ENCODE measurements at regions not wholly inside any gene's neighbourhood (a gene's known extent, or its start where the extent isn't known, plus 50 kb on each side); places are given as distances from the start of the nearest gene placed in this dataset.

DNA sequence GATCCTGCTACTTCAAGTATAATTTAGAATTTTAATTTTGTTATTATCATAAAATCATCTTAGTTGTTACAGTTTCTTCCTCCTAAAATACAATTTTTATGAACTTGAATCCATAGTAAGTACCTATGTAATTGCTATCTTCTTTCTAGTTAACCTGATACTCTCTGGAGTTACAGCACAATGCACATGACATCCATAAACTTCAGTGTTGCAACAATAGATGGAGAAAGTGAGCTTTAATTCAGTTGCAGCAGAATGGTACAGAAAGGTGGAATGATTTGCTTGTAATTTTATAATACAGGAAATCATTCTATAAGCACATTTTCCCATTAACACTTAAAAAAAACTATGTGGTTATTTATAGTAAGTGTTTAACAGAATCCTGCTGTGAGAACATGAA, 372.0 kb downstream of the CDH9 start:
- H3K27ac Mint-ChIP-seq (ENCODE audit: unreplicated experiment): no peak overlapping the region
- no peaks in the 10 kb centered on the region for H3K9me3 Mint-ChIP-seq (ENCODE audit: low read depth)
- TF ChIP-seq, protein P1, sequence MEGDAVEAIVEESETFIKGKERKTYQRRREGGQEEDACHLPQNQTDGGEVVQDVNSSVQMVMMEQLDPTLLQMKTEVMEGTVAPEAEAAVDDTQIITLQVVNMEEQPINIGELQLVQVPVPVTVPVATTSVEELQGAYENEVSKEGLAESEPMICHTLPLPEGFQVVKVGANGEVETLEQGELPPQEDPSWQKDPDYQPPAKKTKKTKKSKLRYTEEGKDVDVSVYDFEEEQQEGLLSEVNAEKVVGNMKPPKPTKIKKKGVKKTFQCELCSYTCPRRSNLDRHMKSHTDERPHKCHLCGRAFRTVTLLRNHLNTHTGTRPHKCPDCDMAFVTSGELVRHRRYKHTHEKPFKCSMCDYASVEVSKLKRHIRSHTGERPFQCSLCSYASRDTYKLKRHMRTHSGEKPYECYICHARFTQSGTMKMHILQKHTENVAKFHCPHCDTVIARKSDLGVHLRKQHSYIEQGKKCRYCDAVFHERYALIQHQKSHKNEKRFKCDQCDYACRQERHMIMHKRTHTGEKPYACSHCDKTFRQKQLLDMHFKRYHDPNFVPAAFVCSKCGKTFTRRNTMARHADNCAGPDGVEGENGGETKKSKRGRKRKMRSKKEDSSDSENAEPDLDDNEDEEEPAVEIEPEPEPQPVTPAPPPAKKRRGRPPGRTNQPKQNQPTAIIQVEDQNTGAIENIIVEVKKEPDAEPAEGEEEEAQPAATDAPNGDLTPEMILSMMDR (IDR thresholded peaks at IDR 0.05): no peak
- no peak for DNase-seq (ENCODE audit: low spot score)
- H3K4me1 Mint-ChIP-seq (ENCODE audit: low read depth): no peaks in the 10 kb centered on the region
- peaks cover 2% of the 10 kb centered on the region for H3K27me3 Mint-ChIP-seq (ENCODE audit: low read depth)
- no peak overlapping the region for H3K4me3 Mint-ChIP-seq (ENCODE audit: unreplicated experiment)
- H3K36me3 Mint-ChIP-seq (ENCODE audit: low read depth): no peaks in the 10 kb centered on the region

DNA sequence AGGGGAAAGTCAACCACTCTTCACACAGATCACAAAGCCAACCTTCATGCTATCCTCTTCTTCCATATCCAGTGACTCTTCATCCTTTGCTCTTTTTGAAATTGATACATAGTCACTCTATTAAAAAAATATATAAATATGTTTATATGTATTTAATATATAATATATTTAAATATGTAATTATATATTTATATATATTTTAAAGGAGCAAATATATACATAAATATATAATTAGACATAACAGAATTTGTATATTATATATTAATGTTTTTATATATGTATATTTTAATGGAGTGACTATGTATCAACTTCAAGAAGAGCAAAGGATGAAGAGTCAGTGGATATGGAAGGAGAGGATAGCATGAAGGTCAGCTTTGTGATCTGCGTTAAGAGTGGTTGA, 374.9 kb downstream of the CDH9 start:
- TF ChIP-seq, protein P1 (IDR thresholded peaks at IDR 0.05): no peak
- H3K4me1 Mint-ChIP-seq (ENCODE audit: low read depth): no peaks in the 10 kb centered on the region
- no peak overlapping the region for H3K4me3 Mint-ChIP-seq (ENCODE audit: unreplicated experiment)
- H3K36me3 Mint-ChIP-seq (ENCODE audit: low read depth): no peaks in the 10 kb centered on the region
- peaks cover 6% of the 10 kb centered on the region for H3K9me3 Mint-ChIP-seq (ENCODE audit: low read depth)
- no peak for DNase-seq (ENCODE audit: low spot score)
- H3K27me3 Mint-ChIP-seq (ENCODE audit: low read depth): peaks cover 2% of the 10 kb centered on the region
- no peak overlapping the region for H3K27ac Mint-ChIP-seq (ENCODE audit: unreplicated experiment)

DNA sequence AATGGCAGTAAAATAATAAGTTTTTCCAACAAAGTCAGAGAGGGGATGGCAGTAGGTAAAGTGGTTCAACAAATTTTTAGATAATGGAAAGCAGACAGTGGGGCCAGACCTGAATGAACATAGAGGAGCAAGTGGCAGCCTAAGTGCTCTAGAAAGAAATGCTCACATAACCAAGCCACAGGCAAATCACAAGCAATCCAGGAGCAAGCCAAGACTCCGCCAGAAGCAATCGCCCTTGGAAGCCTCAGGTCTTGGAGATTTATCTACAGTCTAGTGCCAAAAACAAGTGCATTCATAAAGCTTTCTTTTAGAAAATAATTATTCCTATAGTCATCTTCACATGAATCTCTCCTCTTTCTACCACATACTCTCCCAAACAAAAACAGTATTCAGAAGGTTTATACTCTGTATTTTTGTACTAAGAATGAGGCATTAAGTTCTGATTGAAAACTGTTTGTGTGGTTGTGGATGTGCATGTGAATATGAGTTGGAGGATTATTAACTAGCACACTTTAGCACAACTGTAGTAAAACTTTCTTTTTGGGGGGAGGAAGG, 375.5 kb downstream of the CDH9 start:
- Mint-ChIP-seq H3K27ac (ENCODE audit: unreplicated experiment) (no peak overlapping the region), H3K4me3 (ENCODE audit: unreplicated experiment) (no peak overlapping the region), H3K9me3 (ENCODE audit: low read depth) (peaks cover 10% of the 10 kb centered on the region), H3K27me3 (ENCODE audit: low read depth) (peaks cover 2% of the 10 kb centered on the region), H3K36me3 (ENCODE audit: low read depth) (no peaks in the 10 kb centered on the region), H3K4me1 (ENCODE audit: low read depth) (no peaks in the 10 kb centered on the region)
- TF ChIP-seq, protein P1 (IDR thresholded peaks at IDR 0.05): no peak
- DNase-seq (ENCODE audit: low spot score): no peak

DNA sequence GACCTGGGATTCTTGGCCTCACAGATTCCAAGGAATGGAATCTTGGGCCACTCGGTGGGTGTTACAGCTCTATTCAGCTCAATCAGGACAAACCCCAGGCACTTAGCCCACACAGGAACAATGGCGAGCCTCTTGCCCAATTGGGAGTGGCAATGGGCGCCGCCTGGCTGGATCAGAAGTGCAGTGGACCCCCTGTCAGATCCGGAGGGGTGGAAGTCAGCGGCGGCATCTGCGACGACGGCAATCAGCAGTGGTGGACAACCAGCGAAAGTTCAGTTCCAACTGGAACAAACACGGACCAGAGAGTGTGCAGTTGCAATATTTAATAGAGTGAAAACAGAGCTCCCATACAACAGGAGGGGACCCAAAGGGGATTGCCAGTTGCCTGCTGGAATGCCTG, 378.3 kb downstream of the CDH9 start:
- Mint-ChIP-seq H3K4me3 (ENCODE audit: unreplicated experiment) (no peak overlapping the region), H3K27ac (ENCODE audit: unreplicated experiment) (no peak overlapping the region), H3K36me3 (ENCODE audit: low read depth) (no peaks in the 10 kb centered on the region), H3K27me3 (ENCODE audit: low read depth) (no peaks in the 10 kb centered on the region), H3K9me3 (ENCODE audit: low read depth) (peaks cover 26% of the 10 kb centered on the region), H3K4me1 (ENCODE audit: low read depth) (no peaks in the 10 kb centered on the region)
- TF ChIP-seq, protein P1 (IDR thresholded peaks at IDR 0.05): no peak
- DNase-seq (ENCODE audit: low spot score): no peak

DNA sequence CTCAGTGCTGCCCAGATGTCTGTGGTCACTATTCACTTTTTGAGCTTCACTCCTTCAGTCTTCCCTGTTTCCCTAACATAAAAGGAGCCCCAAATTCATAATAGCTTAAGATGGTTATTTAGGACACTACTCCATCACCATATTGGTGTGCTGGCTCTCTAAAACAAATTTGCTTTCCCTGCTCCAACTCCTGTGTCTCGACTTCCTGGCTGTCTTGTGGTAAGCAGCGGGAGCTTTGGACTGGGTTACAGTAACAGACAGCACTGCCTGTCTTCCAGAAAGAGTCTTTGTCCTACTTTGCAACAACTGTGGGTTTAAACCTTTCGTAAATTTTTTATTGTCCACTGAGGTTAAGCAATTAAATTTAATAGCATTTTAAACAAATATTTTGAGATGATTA, 389.4 kb downstream of the CDH9 start:
- no peak overlapping the region for H3K27ac Mint-ChIP-seq (ENCODE audit: unreplicated experiment)
- no peaks in the 10 kb centered on the region for H3K4me1 Mint-ChIP-seq (ENCODE audit: low read depth)
- no peaks in the 10 kb centered on the region for H3K27me3 Mint-ChIP-seq (ENCODE audit: low read depth)
- no peaks in the 10 kb centered on the region for H3K36me3 Mint-ChIP-seq (ENCODE audit: low read depth)
- H3K9me3 Mint-ChIP-seq (ENCODE audit: low read depth): peaks cover 16% of the 10 kb centered on the region
- no peak for DNase-seq (ENCODE audit: low spot score)
- H3K4me3 Mint-ChIP-seq (ENCODE audit: unreplicated experiment): no peak overlapping the region
- TF ChIP-seq, protein P1 (IDR thresholded peaks at IDR 0.05): no peak
